GM18502 (cell line): ENCODE measurements at regions not wholly inside any gene's neighbourhood (a gene's known extent, or its start where the extent isn't known, plus 50 kb on each side); places are given as distances from the start of the nearest gene placed in this dataset.

Experiments
- ATAC-seq: cut with Tn5 transposase; IDR thresholded peaks from one replicate; pipeline ENCODE4 v1.9.1; 2021; ENCODE audit warnings: mild to moderate bottlenecking; ENCODE audit not compliant: unreplicated experiment, poor library complexity

- ATAC-seq = no peak
Measured at GRCh38 chr15:62708470-62708869, 334.1 kb upstream of the TPM1 start.

GRCh38 chr15:62709261-62709660 lies 333.3 kb upstream of the TPM1 start:
- ATAC-seq = no peak

GRCh38 chr15:62711691-62712454 lies 330.7 kb upstream of the TPM1 start:
- no peak for ATAC-seq

- ATAC-seq = no peak
Measured at GRCh38 chr15:62712455-62712839, 330.1 kb upstream of the TPM1 start.

GRCh38 chr15:62715946-62716345 lies 326.6 kb upstream of the TPM1 start:
- no peak for ATAC-seq

- ATAC-seq = no peak
Measured at GRCh38 chr15:62717496-62717895, 325.1 kb upstream of the TPM1 start.

GRCh38 chr15:62719316-62719715 lies 323.2 kb upstream of the TPM1 start:
- ATAC-seq = no peak

GRCh38 chr15:62722237-62722636 lies 320.3 kb upstream of the TPM1 start:
- ATAC-seq = no peak

GRCh38 chr15:62726461-62726860 lies 316.1 kb upstream of the TPM1 start:
- ATAC-seq = no peak

GRCh38 chr15:62727501-62727900 lies 315.0 kb upstream of the TPM1 start:
- ATAC-seq = no peak

- no peak for ATAC-seq
Measured at GRCh38 chr15:62730825-62731224, 311.7 kb upstream of the TPM1 start.

- ATAC-seq = no peak
Measured at GRCh38 chr15:62732078-62732477, 310.5 kb upstream of the TPM1 start.

- no peak for ATAC-seq
Measured at GRCh38 chr15:62734706-62735105, 307.8 kb upstream of the TPM1 start.

- ATAC-seq = no peak
Measured at GRCh38 chr15:62736756-62737155, 305.8 kb upstream of the TPM1 start.

- no peak for ATAC-seq
Measured at GRCh38 chr15:62737551-62737950, 305.0 kb upstream of the TPM1 start.

GRCh38 chr15:62739082-62739481 lies 303.5 kb upstream of the TPM1 start:
- ATAC-seq = no peak

GRCh38 chr15:62739507-62739906 lies 303.0 kb upstream of the TPM1 start:
- ATAC-seq = no peak

GRCh38 chr15:62740141-62741004 lies 302.2 kb upstream of the TPM1 start:
- ATAC-seq = no peak

- no peak for ATAC-seq
Measured at GRCh38 chr15:62741106-62741505, 301.4 kb upstream of the TPM1 start.

GRCh38 chr15:62742409-62743171 lies 300.0 kb upstream of the TPM1 start:
- no peak for ATAC-seq
